Liver (tissue), 2 donors: ENCODE measurements at regions not wholly inside any gene's neighbourhood (a gene's known extent, or its start where the extent isn't known, plus 50 kb on each side); places are given as distances from the start of the nearest gene placed in this dataset.
A peak's percentile ranks its signal among the peaks of the same experiment; 100 is the strongest.

Experiments
- RAD21 ChIP-seq, 2 donors: IDR thresholded peaks; 2 replicates each; pipeline ENCODE4 v1.6.1; 2016; ENCODE audit warnings: antibody characterized with exemption in 2 of 2, mild to moderate bottlenecking in 2 of 2
- TAF1 ChIP-seq: conservative IDR thresholded peaks from 2 replicates; pipeline ENCODE4 v1.6.1; 2016; ENCODE audit warnings: antibody characterized with exemption, mild to moderate bottlenecking
- TF ChIP-seq, protein P1 (sequence below): IDR thresholded peaks from 2 replicates; pipeline ENCODE4 v1.6.1; 2016; ENCODE audit warnings: antibody characterized with exemption, mild to moderate bottlenecking
- donor health status: healthy.

DNA sequence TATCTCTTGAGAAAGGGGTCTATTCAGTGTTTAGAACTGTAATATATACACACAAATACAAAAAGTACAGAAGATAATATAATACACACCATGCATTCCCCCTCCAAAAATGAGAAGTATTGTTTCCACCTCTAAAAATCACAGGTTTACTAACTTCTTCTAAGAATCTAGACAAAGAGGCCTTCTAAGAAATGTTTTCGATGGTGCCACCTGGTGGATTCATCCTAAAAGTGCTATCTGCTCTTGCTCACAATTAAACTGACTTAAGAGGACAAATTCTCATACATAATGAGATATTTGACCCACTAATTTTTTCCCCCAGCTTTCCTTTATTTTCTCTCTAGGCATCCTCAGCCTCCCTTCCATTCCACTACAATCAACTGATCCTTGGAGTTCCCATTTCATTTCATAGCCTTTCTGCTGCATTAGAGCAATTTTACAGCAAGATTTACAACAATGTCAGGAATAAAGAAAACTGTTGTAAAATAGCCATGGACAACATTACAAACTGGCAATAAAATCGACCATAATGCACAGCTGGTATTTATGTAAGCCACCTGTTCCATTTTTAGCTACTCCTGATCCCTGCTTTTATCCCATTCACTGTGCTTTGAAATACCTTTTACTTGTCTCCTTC is 124.6 kb downstream of the ARRDC4 start:
- TF ChIP-seq TAF1 (no peak), RAD21 (IDR thresholded peaks at IDR 0.05) (peak; percentile 86 to 88)
- TF ChIP-seq, protein P1, sequence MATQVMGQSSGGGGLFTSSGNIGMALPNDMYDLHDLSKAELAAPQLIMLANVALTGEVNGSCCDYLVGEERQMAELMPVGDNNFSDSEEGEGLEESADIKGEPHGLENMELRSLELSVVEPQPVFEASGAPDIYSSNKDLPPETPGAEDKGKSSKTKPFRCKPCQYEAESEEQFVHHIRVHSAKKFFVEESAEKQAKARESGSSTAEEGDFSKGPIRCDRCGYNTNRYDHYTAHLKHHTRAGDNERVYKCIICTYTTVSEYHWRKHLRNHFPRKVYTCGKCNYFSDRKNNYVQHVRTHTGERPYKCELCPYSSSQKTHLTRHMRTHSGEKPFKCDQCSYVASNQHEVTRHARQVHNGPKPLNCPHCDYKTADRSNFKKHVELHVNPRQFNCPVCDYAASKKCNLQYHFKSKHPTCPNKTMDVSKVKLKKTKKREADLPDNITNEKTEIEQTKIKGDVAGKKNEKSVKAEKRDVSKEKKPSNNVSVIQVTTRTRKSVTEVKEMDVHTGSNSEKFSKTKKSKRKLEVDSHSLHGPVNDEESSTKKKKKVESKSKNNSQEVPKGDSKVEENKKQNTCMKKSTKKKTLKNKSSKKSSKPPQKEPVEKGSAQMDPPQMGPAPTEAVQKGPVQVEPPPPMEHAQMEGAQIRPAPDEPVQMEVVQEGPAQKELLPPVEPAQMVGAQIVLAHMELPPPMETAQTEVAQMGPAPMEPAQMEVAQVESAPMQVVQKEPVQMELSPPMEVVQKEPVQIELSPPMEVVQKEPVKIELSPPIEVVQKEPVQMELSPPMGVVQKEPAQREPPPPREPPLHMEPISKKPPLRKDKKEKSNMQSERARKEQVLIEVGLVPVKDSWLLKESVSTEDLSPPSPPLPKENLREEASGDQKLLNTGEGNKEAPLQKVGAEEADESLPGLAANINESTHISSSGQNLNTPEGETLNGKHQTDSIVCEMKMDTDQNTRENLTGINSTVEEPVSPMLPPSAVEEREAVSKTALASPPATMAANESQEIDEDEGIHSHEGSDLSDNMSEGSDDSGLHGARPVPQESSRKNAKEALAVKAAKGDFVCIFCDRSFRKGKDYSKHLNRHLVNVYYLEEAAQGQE, result no peak
